NCI-H1105 (cell line): ENCODE measurements at regions not wholly inside any gene's neighbourhood (a gene's known extent, or its start where the extent isn't known, plus 50 kb on each side); places are given as distances from the start of the nearest gene placed in this dataset.
A peak's percentile ranks its signal among the peaks of the same experiment; 100 is the strongest.

Source experiments
- DNase-seq: peaks from one replicate; lab custom pipeline; 2025; lab: John Stamatoyannopoulos, UW

- no peak for DNase-seq
Observed at GRCh38 chr11:116180806-116181600, 591.8 kb downstream of the BUD13 start.

- DNase-seq = no peak
Observed at GRCh38 chr11:116179401-116179800, 593.4 kb downstream of the BUD13 start.

- no peak for DNase-seq
Observed at GRCh38 chr11:116177521-116178210, 595.1 kb downstream of the BUD13 start.

- no peak for DNase-seq
Observed at GRCh38 chr11:116176484-116177005, 596.2 kb downstream of the BUD13 start.

GRCh38 chr11:116175707-116176106 is 597.1 kb downstream of the BUD13 start:
- DNase-seq = no peak

GRCh38 chr11:116173941-116174911 is 598.6 kb downstream of the BUD13 start:
- no peak for DNase-seq

- DNase-seq = no peak
Observed at GRCh38 chr11:116173506-116173905, 599.3 kb downstream of the BUD13 start.

GRCh38 chr11:116172851-116173250 is 599.9 kb downstream of the BUD13 start:
- no peak for DNase-seq

GRCh38 chr11:116172156-116172555 is 600.6 kb downstream of the BUD13 start:
- no peak for DNase-seq

GRCh38 chr11:116171271-116172140 is 601.3 kb downstream of the BUD13 start:
- DNase-seq = no peak

GRCh38 chr11:116170526-116171120 is 602.2 kb downstream of the BUD13 start:
- DNase-seq = no peak

GRCh38 chr11:116169776-116170175 is 603.0 kb downstream of the BUD13 start:
- DNase-seq = no peak

- no peak for DNase-seq
Observed at GRCh38 chr11:116168459-116168787, 604.4 kb downstream of the BUD13 start.

GRCh38 chr11:116167706-116168458 is 604.9 kb downstream of the BUD13 start:
- DNase-seq = no peak

GRCh38 chr11:116166573-116167465 is 606.0 kb downstream of the BUD13 start:
- no peak for DNase-seq

- no peak for DNase-seq
Observed at GRCh38 chr11:116164843-116165242, 607.9 kb downstream of the BUD13 start.

GRCh38 chr11:116162886-116163230 is 609.9 kb downstream of the BUD13 start:
- DNase-seq = peak; percentile 96

GRCh38 chr11:116162086-116162885 is 610.5 kb downstream of the BUD13 start:
- peak; percentile 81 for DNase-seq
